ENCODE measurements at regions not wholly inside any gene's neighbourhood (a gene's known extent, or its start where the extent isn't known, plus 50 kb on each side); places are given as distances from the start of the nearest gene placed in this dataset.

- TF ChIP-seq CTCF (IDR thresholded peaks at IDR 0.05; ENCODE audit: poor library complexity, severe bottlenecking) (no peak), POLR2AphosphoS5 (IDR thresholded peaks at IDR 0.05) (no peak), RAD21 (conservative IDR thresholded peaks at IDR 0.05) (no peak), EZH2 (IDR thresholded peaks at IDR 0.05; ENCODE audit: borderline replicate concordance, insufficient read depth, low read length, poor library complexity, severe bottlenecking) (no peak), EP300 (conservative IDR thresholded peaks at IDR 0.05; ENCODE audit: poor library complexity, severe bottlenecking) (no peak), MXI1 (conservative IDR thresholded peaks at IDR 0.05; ENCODE audit: poor library complexity, severe bottlenecking) (no peak)
Observed at GRCh38 chr6:74579794-74580193, 626.1 kb downstream of the COL12A1 start.

Data from neural cell (in vitro differentiated cells).